HG02588 (cell line): ENCODE measurements at regions not wholly inside any gene's neighbourhood (a gene's known extent, or its start where the extent isn't known, plus 50 kb on each side); places are given as distances from the start of the nearest gene placed in this dataset.
"Not testable (repeated sequence)": the region's sequence is repeated elsewhere in the genome, so short reads cannot be mapped to it uniquely, and the experiment has no call there.

Experiments
- ATAC-seq: cut with Tn5 transposase; IDR thresholded peaks from one replicate; pipeline ENCODE4 v1.9.1; 2021; ENCODE audit warnings: mild to moderate bottlenecking, moderate library complexity; ENCODE audit not compliant: unreplicated experiment

DNA sequence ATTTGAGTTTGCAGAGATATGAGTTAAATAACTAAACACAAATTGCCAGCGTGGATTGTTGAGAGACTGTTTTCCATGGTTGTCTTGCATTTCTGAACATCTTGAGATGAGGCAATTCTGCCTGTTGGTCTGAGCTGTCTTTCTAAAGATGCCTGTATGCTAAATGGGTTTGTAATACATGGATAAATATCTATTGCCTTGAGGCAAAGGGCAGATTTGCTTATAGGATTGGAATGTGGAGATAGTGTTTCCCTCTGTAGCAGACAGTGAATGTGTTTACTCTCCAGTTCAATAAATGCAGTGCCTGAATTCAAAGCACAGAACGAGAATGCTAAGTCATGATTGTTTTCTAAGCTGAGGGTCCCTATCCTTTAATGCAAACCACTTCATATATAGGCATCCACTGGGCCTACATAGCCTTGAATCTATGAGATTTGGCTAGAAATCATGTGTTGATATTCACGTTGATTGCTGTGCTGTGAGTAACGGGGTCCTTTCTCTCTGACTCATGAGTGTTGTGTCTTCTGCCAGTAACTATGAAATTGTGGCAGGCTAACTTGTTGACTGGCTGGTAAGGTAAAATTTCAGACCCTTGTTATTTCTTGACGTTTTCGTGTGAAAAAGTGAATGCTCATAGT lies 2554.8 kb downstream of the PCDH9 start:
- ATAC-seq: no peak

DNA sequence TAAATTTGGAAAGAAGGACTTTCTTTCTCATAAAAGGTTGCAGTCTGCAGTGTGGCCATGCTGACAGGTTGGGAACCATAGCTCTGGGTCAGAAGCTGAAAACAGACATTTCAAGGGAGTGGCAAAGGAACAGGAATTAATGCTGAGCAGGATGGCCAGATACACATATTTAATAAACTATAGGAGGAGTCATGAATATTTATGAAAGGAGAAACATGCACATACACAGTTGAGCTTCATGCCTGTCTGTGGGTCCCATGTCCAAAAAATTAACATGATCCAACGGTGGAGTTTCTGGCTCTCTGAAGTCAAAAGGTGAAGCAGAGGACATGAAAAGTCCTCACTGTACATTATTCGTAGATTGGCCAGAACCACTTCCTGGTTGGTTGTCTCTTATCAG lies 2556.0 kb downstream of the PCDH9 start:
- ATAC-seq: no peak

DNA sequence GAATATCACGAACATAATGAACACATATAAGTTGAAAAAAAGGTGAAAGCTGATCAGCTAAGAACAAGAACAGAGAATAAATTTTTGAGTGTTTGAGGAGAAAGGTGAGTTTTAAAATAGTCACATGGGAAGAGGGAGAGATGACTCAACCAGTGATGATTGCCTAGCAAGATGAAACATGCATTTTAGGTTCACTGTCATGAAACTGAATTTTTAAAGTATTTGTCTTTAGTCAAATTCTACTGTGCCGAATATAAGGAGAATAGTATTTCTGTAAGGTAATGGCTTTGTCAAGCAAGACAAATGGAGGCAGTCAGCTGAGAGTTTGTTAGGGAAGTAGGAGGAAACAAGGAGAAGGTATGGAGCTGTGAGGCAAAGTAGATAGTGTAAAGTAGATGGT lies 2557.4 kb downstream of the PCDH9 start:
- no peak for ATAC-seq

DNA sequence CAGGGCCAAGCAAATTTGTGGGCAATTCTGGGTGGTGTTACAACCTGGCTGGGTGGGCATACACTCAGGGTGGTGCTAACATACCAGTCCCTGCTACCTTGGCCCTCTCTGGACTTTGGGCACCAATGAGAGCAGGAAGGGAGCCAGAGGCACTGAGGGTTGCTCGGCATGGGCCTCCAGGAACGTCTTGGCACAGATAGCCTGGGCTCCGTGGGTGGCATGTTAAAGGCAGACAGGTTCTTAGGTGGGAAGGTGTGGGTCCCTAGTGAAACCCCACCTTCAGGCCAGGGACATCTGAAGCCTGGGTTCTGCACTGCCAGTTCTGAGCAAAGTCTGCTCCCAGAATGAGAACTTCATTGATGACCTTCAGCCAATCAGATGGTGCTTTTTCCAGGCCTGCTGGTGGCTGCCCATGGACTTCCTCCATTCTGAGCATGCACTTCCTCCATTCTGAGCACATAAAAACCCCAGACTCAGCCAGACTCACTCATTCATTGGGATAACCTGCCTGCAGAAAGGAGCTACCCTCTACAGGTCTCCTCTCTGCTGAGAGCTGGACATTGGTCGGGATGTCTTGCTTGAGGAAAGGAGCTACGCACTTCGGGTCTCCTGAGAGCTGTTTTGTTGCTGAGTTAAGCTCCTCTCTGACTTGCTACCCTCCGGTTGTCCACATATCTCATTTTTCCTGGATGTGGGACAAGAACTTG lies 2567.1 kb downstream of the PCDH9 start:
- no peak for ATAC-seq

DNA sequence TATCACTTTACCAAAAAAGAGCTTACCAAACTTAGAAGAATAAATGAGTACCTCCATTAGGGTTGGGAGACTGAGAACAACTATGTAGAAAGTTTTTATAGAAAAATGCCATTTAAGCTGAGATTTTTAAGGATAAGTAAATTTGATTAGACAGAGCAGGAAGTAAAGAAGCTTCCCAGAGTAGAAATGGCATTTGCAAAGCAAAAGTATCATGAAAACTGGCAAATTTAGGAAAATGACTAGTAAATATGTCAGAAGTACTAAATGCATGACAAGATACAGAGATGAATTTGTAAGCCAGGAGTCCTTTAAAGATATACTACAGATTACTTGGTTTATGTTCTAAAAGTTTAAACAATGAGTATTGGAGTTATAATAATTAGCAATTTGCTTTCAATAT lies 2581.8 kb downstream of the PCDH9 start:
- no peak for ATAC-seq

DNA sequence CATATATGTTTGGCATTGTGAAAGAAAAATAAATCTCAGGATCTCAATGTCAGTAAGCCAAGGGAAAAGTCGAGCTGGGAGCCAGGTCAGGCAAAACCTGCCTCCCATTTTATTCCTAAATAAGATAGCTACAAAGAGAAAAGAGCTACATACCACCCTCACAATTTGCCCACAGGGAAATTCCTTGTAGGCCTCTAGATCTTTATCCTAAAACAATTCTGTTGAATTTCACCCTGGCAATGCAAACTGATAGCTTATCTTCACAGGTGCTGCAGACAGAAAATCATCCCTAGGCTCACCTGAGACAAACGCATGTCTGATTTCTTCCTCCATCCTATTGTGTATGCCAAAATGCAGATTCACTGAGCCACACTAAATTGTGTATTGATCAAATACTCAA lies 2587.1 kb downstream of the PCDH9 start:
- no peak for ATAC-seq

DNA sequence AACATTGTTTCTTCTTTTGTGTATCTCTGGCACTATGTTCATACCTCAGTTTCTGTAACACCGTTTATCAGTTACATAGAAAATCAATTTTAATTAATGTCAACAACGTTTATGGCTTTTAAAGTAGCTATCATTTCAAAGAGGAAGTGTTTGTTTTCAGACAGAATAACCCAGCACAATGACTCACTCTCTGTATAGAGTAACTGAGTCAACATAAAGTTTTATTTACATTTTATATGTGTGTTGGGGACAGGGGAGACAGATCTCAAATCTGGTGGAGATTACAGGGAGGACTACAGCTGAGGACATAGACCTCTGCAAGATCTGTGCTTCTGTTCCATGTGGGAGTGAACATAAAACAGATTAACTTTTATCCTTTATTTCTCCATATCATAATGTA lies 2590.1 kb downstream of the PCDH9 start:
- ATAC-seq: no peak

DNA sequence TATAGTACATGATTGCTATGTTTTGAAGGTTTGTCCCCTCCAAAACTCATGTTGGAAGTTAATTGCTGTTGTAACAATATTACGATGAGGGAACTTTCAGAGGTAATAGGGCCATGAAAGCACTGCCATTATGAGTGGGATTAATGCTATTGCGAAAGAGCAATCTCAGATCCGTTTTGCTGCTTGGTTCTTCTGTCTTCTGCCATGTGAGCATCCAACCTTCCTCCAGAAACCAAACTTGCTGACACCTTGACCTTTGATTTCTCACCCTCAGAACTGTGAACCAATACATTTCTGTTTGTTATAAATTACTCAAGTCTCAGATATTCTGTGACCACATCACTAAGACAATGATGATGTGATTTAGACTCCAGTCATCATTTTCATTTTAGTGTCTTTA lies 2590.9 kb downstream of the PCDH9 start:
- ATAC-seq: no peak

DNA sequence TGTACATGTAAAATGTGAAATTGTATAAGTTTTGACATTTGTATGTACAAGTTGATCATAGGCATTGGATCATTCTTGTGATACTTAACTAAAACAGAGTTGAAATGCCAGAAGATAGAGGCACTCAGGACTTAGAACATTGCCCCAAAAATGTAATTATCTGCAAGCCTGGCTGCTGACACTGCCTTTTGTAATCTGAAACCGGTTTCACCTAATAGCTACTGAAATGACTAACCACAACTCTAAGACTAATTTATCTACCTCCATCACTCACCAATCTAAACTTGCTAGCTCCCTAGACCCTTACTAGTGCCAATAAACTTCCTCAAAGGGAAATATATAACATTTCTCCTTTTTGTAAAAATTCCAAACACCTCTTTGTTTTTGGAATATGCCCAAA lies 2596.2 kb downstream of the PCDH9 start:
- no peak for ATAC-seq

DNA sequence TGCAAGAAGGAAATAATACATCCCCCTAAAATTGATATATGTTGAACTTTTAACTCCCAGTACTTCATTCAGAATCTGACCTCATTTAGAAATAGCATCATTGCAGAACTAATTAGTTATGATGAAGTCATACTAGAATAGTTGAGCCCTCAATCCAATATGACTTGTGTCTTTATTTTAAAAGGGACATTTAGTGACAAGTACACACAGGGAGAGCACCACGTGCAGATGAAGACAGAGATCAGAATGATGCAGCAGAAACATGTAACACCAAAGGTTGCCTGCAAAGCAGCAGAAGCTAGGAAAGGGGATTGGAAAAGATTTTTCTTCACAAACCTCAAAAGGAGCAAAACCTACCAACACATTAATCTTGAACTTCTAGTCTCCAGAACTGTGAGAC lies 2602.5 kb downstream of the PCDH9 start:
- no peak for ATAC-seq

DNA sequence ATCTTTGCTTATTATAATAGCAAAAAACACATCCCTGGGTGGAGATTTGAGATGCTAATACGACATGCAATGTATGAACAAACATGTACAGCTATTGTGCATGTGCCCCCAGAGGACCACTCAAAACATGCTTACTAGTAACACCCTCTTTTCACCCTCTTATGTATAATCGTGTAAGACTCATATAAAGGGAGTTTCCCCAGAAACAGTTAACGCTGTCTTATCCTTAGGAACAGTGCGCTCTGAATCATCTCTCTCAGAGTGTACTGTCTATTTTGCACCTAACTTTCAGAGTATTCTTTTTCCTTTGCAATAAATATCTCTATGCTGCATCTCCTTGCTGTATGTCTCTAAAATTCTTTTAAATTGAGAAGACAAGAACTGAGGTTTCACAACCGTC lies 2604.0 kb downstream of the PCDH9 start:
- no peak for ATAC-seq

DNA sequence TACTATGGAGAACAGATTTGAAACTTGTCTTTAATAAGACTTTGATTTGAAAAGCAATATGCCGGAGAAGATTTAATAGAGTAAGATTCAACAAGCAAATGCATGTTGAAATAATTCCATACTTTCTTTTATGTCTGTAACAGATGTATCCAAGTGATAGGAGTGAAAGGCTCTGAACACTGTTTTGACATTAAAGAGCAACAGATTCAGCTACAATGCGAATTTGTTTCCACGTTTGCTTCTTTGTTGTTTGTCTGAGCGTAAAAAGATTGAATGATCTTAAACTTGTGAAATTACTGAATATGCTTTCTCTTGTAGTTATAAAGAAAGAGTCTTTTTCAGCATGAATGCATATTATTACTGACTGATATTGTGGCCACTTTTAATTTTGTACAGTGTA lies 2612.9 kb downstream of the PCDH9 start:
- no peak for ATAC-seq

DNA sequence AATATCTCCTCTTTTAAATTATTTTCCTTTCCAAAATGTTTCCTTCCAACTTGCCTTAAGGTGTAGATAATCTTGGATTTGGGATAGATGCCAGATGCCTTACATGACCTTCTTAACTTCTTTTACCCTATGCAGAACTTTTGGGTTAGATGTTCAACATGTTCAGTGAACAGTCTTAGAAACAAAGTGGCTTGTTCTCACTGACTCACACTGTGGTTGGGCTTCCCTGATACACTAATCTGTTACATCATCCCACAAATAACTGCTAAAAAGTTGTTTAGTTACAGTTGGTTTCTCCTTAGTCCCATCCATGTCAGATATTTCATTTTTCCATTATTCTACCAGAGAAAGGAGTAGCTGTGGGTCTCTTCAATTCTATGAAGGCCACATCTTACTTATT lies 2638.2 kb downstream of the PCDH9 start:
- ATAC-seq: no peak

DNA sequence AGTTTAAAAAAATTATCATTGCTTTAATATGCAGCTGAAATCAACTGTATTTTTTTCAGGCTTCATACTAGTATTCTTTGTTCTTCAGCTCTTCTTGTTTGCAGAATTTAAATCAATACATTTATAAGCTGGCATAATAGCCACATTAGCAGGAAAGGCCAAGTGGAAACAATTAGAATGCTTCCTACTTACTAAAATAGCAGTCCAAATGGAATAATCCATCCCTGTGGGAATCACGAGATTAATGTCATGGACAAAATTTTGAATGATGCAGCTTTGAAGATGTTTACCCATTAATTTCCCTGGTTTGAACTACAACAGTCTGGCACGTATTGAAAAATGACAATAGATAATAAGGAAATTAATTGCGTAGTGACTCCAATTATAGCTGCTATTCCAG lies 2650.8 kb downstream of the PCDH9 start:
- ATAC-seq: no peak

DNA sequence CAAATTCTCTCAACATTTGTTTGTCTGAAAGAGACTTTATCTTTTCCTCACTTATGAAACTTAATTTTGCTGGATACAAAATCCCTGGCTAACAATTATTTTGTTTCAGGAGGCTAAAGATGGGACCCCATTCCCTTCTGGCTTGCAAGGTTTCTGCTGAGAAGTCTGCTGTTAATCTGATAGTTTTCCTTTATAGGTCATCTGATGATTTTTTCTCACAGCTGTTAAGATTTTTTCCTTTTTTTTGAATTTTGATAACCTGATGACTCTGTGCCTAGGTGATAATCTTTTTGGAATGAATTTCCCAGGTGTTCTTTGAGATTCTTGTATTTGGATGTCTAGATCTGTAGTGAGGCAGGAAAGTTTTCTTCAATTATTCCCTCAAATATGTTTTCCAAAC lies 2661.4 kb downstream of the PCDH9 start:
- ATAC-seq: no peak

DNA sequence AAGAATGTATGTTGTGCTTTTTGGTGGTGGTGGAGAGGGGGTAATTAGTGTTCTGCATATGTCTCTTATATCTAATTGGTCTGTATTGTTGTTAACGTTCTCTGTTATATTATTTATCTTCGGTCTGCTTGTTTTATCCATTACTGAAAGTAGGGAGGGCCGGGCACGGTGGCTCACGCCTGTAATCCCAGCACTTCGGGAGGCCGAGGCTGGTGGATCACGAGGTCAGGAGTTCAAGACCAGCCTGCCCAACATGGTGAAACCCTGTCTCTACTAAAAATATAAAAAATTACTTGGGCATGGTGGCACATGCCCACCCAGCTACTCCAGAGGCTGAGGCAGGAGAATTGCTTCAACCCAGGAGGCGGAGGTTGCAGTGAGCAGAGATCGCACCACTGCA lies 2672.1 kb downstream of the PCDH9 start:
- not testable (repeated sequence) for ATAC-seq

DNA sequence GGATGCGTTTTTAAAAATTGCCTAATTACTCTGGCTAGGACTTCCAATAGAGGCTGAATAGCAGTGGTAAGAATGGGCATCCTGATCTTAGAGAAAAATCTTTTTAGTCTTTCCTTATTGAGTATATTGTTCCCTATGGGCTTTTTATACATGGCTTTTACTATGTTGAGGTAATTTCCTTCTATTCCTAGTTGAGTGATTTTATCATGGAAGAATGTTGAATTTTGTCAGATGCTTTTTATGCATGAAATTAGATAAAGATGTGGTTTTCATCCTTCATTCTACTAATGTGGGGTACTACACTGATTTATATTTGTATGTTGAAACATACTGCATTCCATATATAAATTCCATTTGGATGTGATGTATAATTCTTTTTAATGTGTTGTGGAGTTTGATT lies 2673.8 kb downstream of the PCDH9 start:
- ATAC-seq: no peak

DNA sequence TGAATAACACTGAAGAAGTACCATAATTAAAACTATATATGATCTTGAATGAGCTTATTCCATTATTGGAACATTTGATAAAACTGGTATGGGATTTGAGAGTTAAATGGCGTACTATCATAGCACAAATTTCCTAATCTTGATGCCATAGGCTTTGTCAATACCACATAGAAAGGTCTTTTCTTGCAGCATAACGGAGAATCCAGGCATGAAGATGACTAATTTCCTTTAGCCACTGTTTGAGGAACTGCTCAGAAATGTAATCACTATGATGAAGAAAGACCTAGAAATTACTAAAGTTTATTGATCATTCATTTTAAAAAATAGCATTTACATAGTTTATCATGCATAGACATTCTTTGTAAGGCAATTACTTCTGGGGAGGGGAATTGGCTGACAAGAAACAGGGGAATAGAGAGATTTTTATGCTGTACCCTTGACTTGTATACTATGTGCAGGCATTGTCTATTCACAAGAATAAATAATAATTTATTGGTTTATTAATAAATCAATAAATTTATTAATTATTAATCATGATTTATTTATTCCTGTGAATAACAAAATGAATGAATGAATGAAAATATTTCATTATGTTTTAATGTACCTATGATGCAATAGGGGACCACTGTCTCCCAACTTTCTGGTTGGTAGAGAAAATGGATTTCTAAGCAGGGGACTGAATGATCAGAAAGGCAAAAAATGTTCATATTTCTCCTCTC lies 2676.6 kb downstream of the PCDH9 start:
- no peak for ATAC-seq

DNA sequence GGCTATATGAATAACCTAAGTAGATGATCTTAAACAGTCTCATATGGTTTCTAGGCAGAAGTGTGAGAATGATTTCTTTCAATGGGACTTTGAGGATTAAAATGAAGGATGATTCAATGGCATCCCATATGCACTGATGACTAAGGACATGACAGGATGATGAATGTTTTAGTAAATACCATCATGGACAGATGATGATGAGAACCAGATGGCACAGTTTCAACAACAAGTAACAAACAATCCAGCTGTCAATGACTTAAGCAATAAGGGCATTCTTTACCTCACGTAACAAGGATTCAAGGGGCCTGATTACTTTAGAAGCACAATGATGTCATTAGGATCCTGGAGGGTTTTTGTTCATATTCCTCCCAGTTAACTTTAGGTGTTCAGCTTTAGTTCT lies 2678.4 kb downstream of the PCDH9 start:
- no peak for ATAC-seq

DNA sequence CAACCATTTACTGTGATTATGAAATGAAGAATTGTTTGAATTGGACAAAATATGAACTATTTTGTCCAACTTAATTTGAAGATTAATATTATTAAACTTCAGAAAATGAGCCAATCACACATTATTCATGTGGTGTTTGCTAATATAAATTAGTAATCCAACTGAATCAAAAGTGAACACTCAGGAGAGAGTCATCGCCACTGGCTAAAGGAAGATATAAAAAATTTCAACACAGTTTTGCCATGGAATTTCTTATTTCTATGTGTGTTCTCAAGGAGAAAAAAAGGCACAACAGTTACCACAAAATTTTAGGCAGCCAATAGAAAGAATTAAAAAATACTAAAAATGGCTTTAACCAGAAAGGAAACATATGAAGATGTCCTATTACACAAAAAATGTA lies 2683.8 kb downstream of the PCDH9 start:
- ATAC-seq: no peak

DNA sequence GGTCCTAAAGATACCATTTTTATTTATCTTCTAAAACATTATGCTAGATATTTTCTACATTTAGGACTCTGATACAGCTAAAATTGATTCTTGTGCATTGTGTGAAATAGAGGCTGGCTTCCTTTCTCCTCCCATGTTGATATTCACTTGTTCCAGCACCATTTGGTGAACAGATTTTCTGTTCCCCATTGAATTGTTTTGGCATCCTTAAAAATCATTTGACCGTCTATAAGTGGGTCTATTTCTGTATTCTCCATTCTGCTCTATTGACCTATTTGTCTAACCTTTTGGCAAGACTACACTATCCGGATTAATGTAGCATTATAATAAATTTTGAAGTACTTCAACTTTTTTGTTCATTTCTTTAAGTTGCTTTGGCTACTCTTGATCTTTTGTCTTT lies 2689.2 kb downstream of the PCDH9 start:
- no peak for ATAC-seq

DNA sequence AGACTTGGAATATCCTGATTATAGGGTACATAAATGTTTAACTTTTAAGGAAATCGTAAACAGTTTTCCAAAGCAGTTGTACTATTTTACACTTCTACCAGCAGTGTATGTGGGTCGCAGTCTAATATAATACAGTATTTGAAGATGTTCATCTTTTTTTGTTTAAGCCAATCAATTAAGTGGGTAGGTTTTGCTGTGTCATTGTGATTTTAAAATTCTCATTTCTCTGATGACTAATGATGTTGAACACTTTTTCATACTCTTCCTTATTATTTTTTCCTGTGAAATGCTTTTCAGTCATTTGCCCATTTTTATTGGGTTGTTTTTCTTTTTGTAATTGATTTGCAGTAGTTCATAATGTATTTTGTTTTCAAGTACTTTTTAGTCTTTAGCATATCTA lies 2689.7 kb downstream of the PCDH9 start:
- no peak for ATAC-seq
